ENCODE measurements at regions not wholly inside any gene's neighbourhood (a gene's known extent, or its start where the extent isn't known, plus 50 kb on each side); places are given as distances from the start of the nearest gene placed in this dataset.

DNA sequence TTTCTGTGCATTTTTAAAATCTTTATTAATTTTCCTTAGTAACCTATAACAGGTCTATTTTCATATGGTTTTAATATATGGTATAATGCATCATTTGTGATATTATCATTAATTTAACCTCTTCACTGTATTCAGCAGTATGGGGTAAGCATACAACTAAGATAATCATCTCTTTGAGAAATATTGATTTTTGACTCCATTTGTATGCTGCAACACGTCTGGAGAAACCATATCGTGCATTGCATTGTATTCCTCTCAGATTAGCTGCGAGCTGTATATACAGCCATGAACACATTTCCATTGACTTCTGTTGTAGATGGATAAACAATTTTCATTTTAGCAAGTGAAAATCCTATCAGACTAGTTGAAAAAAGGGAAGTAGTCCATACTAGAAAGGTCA is 2275.8 kb upstream of the PCDH20 start:
- H3K9me3 ChIP-seq (replicated peaks; ENCODE audit: control insufficient read depth, insufficient read depth, low read length) = no peaks in the 10 kb centered on the region
- H3K36me3 ChIP-seq (ENCODE audit: control insufficient read depth in 2 of 2, extremely low read depth in 1 of 2, insufficient read depth in 2 of 2, low read length in 2 of 2) = no peaks in the 10 kb centered on the region
- no peak for TF ChIP-seq MYC (IDR thresholded peaks at IDR 0.05; ENCODE audit: low read depth, low read length)
- TF ChIP-seq JUN (IDR thresholded peaks at IDR 0.05; ENCODE audit: borderline replicate concordance, insufficient read depth, insufficient read length, low read depth) = no peak
- TF ChIP-seq POLR2A (IDR thresholded peaks at IDR 0.05; ENCODE audit: low read depth, low read length) = no peak
- TF ChIP-seq POLR2AphosphoS5 (IDR thresholded peaks at IDR 0.05; ENCODE audit: insufficient read depth, low read depth, low read length) = no peak
- TF ChIP-seq, protein P1, sequence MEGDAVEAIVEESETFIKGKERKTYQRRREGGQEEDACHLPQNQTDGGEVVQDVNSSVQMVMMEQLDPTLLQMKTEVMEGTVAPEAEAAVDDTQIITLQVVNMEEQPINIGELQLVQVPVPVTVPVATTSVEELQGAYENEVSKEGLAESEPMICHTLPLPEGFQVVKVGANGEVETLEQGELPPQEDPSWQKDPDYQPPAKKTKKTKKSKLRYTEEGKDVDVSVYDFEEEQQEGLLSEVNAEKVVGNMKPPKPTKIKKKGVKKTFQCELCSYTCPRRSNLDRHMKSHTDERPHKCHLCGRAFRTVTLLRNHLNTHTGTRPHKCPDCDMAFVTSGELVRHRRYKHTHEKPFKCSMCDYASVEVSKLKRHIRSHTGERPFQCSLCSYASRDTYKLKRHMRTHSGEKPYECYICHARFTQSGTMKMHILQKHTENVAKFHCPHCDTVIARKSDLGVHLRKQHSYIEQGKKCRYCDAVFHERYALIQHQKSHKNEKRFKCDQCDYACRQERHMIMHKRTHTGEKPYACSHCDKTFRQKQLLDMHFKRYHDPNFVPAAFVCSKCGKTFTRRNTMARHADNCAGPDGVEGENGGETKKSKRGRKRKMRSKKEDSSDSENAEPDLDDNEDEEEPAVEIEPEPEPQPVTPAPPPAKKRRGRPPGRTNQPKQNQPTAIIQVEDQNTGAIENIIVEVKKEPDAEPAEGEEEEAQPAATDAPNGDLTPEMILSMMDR (IDR thresholded peaks at IDR 0.05; ENCODE audit: extremely low read depth in 1 of 2, insufficient read depth in 1 of 2, low read depth in 1 of 2, low read length in 2 of 2) = no peak
- TF ChIP-seq, protein P2, sequence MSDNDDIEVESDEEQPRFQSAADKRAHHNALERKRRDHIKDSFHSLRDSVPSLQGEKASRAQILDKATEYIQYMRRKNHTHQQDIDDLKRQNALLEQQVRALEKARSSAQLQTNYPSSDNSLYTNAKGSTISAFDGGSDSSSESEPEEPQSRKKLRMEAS (IDR thresholded peaks at IDR 0.05; ENCODE audit: insufficient read depth, insufficient read length) = no peak
- no peak for TF ChIP-seq EZH2 (IDR thresholded peaks at IDR 0.05; ENCODE audit: borderline replicate concordance, low read depth, low read length, severe bottlenecking)
- TF ChIP-seq GATA2 (IDR thresholded peaks at IDR 0.05; ENCODE audit: insufficient read depth, insufficient read length, low read depth, low read length) = no peak
- TF ChIP-seq FOS (IDR thresholded peaks at IDR 0.05; ENCODE audit: borderline replicate concordance, insufficient read depth, low read length) = no peak
- no peaks in the 10 kb centered on the region for H4K20me1 ChIP-seq (replicated peaks; ENCODE audit: control insufficient read depth, extremely low read depth, insufficient read depth, low read length)
- H3K27me3 ChIP-seq (ENCODE audit: control insufficient read depth in 2 of 2, insufficient read depth in 2 of 2, low read length in 2 of 2) = no peaks in the 10 kb centered on the region
- ChIA-PET CTCF (no interaction called here), POLR2A (no interaction called here)
- no peaks in the 10 kb centered on the region for H3K4me1 ChIP-seq (ENCODE audit: control insufficient read depth, extremely low read depth, insufficient read depth, low read length)
- H2AFZ ChIP-seq (ENCODE audit: low read depth, low read length) = no peak overlapping the region
- H3K27ac ChIP-seq (ENCODE audit: insufficient read depth, low read depth, low read length) = no peak overlapping the region
- H3K9me1 ChIP-seq (replicated peaks; ENCODE audit: control insufficient read depth, extremely low read depth, insufficient read depth, low read length) = no peaks in the 10 kb centered on the region
- dilution Hi-C loops (cut with MboI; ENCODE audit: extremely low pct_ligation_motif_present, low sequenced_read_pairs) = no loop called here
- H3K4me2 ChIP-seq (ENCODE audit: insufficient read depth, low read length) = no peak overlapping the region
- intact Hi-C loops (cut with micrococcal nuclease) = no loop called here
- no TSS peak for BruUV-seq (replicated peaks)
- no peaks in the 10 kb centered on the region for H3K79me2 ChIP-seq (ENCODE audit: control insufficient read depth, insufficient read depth, low read length)
- no peak overlapping the region for H3K9ac ChIP-seq (replicated peaks; ENCODE audit: extremely low read depth, insufficient read depth, low read length)
- FAIRE-seq (no peak), DNase-seq (ENCODE audit: low read depth, low spot score) (no peak)
- no peak overlapping the region for H3K4me3 ChIP-seq (replicated peaks in 1 of 3; ENCODE audit: insufficient read depth in 1 of 3, low read depth in 1 of 3, low read length in 3 of 3)

Data from endothelial cell of umbilical vein (primary cell).